SU-DHL-6 (cell line): ENCODE measurements at regions not wholly inside any gene's neighbourhood (a gene's known extent, or its start where the extent isn't known, plus 50 kb on each side); places are given as distances from the start of the nearest gene placed in this dataset.

ENCODE experiments used
- H2AFZ ChIP-seq: fragments of 200-600 bp; sonication (generic); 2 replicates; pipeline ENCODE4 v1.6.1; 2014; ENCODE audit warnings: low read depth, mild to moderate bottlenecking, moderate library complexity, mixed read lengths, antibody characterized with exemption, low read length; ENCODE audit not compliant: severe bottlenecking
- H3F3A ChIP-seq: fragments of 200-600 bp; shearing (Covaris generic); 2 replicates; pipeline ENCODE4 v1.6.0; 2016; ENCODE audit warnings: antibody characterized with exemption, mild to moderate bottlenecking; ENCODE audit not compliant: insufficient read depth
- H3K27ac ChIP-seq: fragments of 200-600 bp; sonication (generic); 2 replicates; pipeline ENCODE4 v1.5.1; 2016; ENCODE audit warnings: low read depth, mild to moderate bottlenecking, low read length, moderate library complexity, mixed read lengths
- H3K27me3 ChIP-seq: fragments of 200-600 bp; sonication (generic), shearing (Covaris generic); 2 replicates; pipeline ENCODE4 v1.6.0; 2014; ENCODE audit warnings: mild to moderate bottlenecking, low read length
- H3K36me3 ChIP-seq: fragments of 200-600 bp; sonication (generic); 2 replicates; pipeline ENCODE4 v1.6.1; 2014; ENCODE audit warnings: mild to moderate bottlenecking, low read length, mixed read lengths
- H3K4me2 ChIP-seq: fragments of 300-600, 200-600 bp; shearing (Covaris generic), sonication (generic); 2 replicates; pipeline ENCODE4 v1.6.0; 2014; ENCODE audit warnings: low read length, low read depth, mild to moderate bottlenecking; ENCODE audit not compliant: poor library complexity, severe bottlenecking
- H3K4me3 ChIP-seq: fragments of 200-600 bp; sonication (generic); 2 replicates; pipeline ENCODE4 v1.5.1; 2014; ENCODE audit warnings: antibody characterized with exemption, low read length, mild to moderate bottlenecking, mixed read lengths; ENCODE audit not compliant: insufficient read depth, poor library complexity, severe bottlenecking
- H3K79me2 ChIP-seq: fragments of 200-600 bp; sonication (generic); 2 replicates; pipeline ENCODE4 v1.6.1; 2014; ENCODE audit warnings: mild to moderate bottlenecking, low read length, moderate library complexity; ENCODE audit not compliant: insufficient read depth
- H3K9ac ChIP-seq: fragments of 200-600 bp; sonication (generic); 2 replicates; pipeline ENCODE4 v1.7.0; 2014; ENCODE audit warnings: mild to moderate bottlenecking, low read length
- H3K9me2 ChIP-seq: fragments of 200-600 bp; sonication (generic); replicated peaks from 2 replicates; pipeline ENCODE4 v1.6.1; 2014; ENCODE audit warnings: low read length; ENCODE audit not compliant: insufficient read depth
- H3K9me3 ChIP-seq: fragments of 200-600 bp; sonication (generic); 2 replicates; pipeline ENCODE4 v1.6.1; 2014; ENCODE audit warnings: low read length, mixed read lengths; ENCODE audit not compliant: insufficient read depth
- H4K20me1 ChIP-seq: fragments of 200-600 bp; sonication (generic); 2 replicates; pipeline ENCODE4 v1.6.1; 2014; ENCODE audit warnings: low read depth, mild to moderate bottlenecking, antibody characterized with exemption, low read length, moderate library complexity, mixed read lengths
- CTCF ChIP-seq: fragments of 200-600 bp; sonication (generic); IDR thresholded peaks from one replicate; pipeline ENCODE4 v1.5.1; 2017; ENCODE audit warnings: antibody characterized with exemption, mild to moderate bottlenecking, low read length, moderate library complexity; ENCODE audit not compliant: insufficient read depth, poor library complexity, severe bottlenecking
- EZH2phosphoT487 ChIP-seq: fragments of 200-600 bp; sonication (generic), shearing (Covaris generic); conservative IDR thresholded peaks from 2 replicates; pipeline ENCODE4 v1.6.1; 2018; ENCODE audit warnings: mild to moderate bottlenecking, antibody characterized with exemption, low read length, moderate library complexity, mixed read lengths

GRCh38 chr11:134905928-134906327 is 493.9 kb upstream of the B3GAT1 start:
- no peaks in the 10 kb centered on the region for H3K36me3 ChIP-seq
- H3K9ac ChIP-seq = no peak overlapping the region
- TF ChIP-seq EZH2phosphoT487 (no peak), CTCF (no peak)
- H3K9me3 ChIP-seq = no peaks in the 10 kb centered on the region
- no peak overlapping the region for H2AFZ ChIP-seq
- H3K4me2 ChIP-seq = no peak overlapping the region
- H3K27me3 ChIP-seq = no peaks in the 10 kb centered on the region
- no peaks in the 10 kb centered on the region for H3F3A ChIP-seq
- no peaks in the 10 kb centered on the region for H3K9me2 ChIP-seq
- no peaks in the 10 kb centered on the region for H4K20me1 ChIP-seq
- H3K4me3 ChIP-seq = no peak overlapping the region
- no peaks in the 10 kb centered on the region for H3K79me2 ChIP-seq
- no peak overlapping the region for H3K27ac ChIP-seq

- Histone ChIP-seq H3K79me2 (no peaks in the 10 kb centered on the region), H3K4me2 (no peak overlapping the region), H3K36me3 (no peaks in the 10 kb centered on the region), H3K9me3 (no peaks in the 10 kb centered on the region), H3K27me3 (no peaks in the 10 kb centered on the region), H3K9ac (no peak overlapping the region), H3K4me3 (no peak overlapping the region), H3F3A (no peaks in the 10 kb centered on the region), H3K9me2 (no peaks in the 10 kb centered on the region), H4K20me1 (no peaks in the 10 kb centered on the region), H3K27ac (no peak overlapping the region), H2AFZ (no peak overlapping the region)
- TF ChIP-seq CTCF (no peak), EZH2phosphoT487 (no peak)
Observed at GRCh38 chr11:134905517-134905916, 493.5 kb upstream of the B3GAT1 start.

GRCh38 chr11:134904103-134904790 is 492.2 kb upstream of the B3GAT1 start:
- no peaks in the 10 kb centered on the region for H4K20me1 ChIP-seq
- H3K4me3 ChIP-seq = no peak overlapping the region
- no peak overlapping the region for H2AFZ ChIP-seq
- H3K9me2 ChIP-seq = no peaks in the 10 kb centered on the region
- TF ChIP-seq CTCF (no peak), EZH2phosphoT487 (no peak)
- no peaks in the 10 kb centered on the region for H3K36me3 ChIP-seq
- no peaks in the 10 kb centered on the region for H3K27me3 ChIP-seq
- H3K9ac ChIP-seq = no peak overlapping the region
- H3K79me2 ChIP-seq = no peaks in the 10 kb centered on the region
- no peaks in the 10 kb centered on the region for H3K9me3 ChIP-seq
- no peak overlapping the region for H3K4me2 ChIP-seq
- no peaks in the 10 kb centered on the region for H3F3A ChIP-seq
- H3K27ac ChIP-seq = no peak overlapping the region
